HL-60 (cell line): ENCODE measurements at regions not wholly inside any gene's neighbourhood (a gene's known extent, or its start where the extent isn't known, plus 50 kb on each side); places are given as distances from the start of the nearest gene placed in this dataset.

ENCODE experiments used
- GABPA ChIP-seq: IDR thresholded peaks from 2 replicates; pipeline ENCODE4 v1.6.1; 2012; ENCODE audit warnings: low read depth
- POLR2AphosphoS5 ChIP-seq: IDR thresholded peaks from 2 replicates; pipeline ENCODE4 v1.6.1; 2012; ENCODE audit warnings: low read depth
- SPI1 ChIP-seq: IDR thresholded peaks from 2 replicates; pipeline ENCODE4 v1.6.1; 2012; ENCODE audit warnings: low read depth, mild to moderate bottlenecking, borderline replicate concordance
- TF ChIP-seq, protein P1 (sequence below): IDR thresholded peaks from 2 replicates; pipeline ENCODE4 v1.6.1; 2012; ENCODE audit warnings: low read depth; ENCODE audit not compliant: insufficient replicate concordance
- TF ChIP-seq, protein P2 (sequence below): IDR thresholded peaks from one replicate; pipeline ENCODE4 v1.5.1; 2011; ENCODE audit warnings: low read length, control low read depth, inconsistent platforms; ENCODE audit not compliant: insufficient read depth

GRCh38 chr15:31552482-31553099 lies 226.0 kb downstream of the KLF13 start:
- no peak for TF ChIP-seq POLR2AphosphoS5
- TF ChIP-seq, protein P1, sequence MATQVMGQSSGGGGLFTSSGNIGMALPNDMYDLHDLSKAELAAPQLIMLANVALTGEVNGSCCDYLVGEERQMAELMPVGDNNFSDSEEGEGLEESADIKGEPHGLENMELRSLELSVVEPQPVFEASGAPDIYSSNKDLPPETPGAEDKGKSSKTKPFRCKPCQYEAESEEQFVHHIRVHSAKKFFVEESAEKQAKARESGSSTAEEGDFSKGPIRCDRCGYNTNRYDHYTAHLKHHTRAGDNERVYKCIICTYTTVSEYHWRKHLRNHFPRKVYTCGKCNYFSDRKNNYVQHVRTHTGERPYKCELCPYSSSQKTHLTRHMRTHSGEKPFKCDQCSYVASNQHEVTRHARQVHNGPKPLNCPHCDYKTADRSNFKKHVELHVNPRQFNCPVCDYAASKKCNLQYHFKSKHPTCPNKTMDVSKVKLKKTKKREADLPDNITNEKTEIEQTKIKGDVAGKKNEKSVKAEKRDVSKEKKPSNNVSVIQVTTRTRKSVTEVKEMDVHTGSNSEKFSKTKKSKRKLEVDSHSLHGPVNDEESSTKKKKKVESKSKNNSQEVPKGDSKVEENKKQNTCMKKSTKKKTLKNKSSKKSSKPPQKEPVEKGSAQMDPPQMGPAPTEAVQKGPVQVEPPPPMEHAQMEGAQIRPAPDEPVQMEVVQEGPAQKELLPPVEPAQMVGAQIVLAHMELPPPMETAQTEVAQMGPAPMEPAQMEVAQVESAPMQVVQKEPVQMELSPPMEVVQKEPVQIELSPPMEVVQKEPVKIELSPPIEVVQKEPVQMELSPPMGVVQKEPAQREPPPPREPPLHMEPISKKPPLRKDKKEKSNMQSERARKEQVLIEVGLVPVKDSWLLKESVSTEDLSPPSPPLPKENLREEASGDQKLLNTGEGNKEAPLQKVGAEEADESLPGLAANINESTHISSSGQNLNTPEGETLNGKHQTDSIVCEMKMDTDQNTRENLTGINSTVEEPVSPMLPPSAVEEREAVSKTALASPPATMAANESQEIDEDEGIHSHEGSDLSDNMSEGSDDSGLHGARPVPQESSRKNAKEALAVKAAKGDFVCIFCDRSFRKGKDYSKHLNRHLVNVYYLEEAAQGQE: no peak
- TF ChIP-seq, protein P2, sequence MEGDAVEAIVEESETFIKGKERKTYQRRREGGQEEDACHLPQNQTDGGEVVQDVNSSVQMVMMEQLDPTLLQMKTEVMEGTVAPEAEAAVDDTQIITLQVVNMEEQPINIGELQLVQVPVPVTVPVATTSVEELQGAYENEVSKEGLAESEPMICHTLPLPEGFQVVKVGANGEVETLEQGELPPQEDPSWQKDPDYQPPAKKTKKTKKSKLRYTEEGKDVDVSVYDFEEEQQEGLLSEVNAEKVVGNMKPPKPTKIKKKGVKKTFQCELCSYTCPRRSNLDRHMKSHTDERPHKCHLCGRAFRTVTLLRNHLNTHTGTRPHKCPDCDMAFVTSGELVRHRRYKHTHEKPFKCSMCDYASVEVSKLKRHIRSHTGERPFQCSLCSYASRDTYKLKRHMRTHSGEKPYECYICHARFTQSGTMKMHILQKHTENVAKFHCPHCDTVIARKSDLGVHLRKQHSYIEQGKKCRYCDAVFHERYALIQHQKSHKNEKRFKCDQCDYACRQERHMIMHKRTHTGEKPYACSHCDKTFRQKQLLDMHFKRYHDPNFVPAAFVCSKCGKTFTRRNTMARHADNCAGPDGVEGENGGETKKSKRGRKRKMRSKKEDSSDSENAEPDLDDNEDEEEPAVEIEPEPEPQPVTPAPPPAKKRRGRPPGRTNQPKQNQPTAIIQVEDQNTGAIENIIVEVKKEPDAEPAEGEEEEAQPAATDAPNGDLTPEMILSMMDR: no peak
- no peak for TF ChIP-seq GABPA
- TF ChIP-seq SPI1: no peak
